DOHH2 (cell line): ENCODE measurements at regions not wholly inside any gene's neighbourhood (a gene's known extent, or its start where the extent isn't known, plus 50 kb on each side); places are given as distances from the start of the nearest gene placed in this dataset.

Source experiments
- H3F3A ChIP-seq: fragments of 200-600 bp; sonication (generic), shearing (Covaris generic); 2 replicates; pipeline ENCODE4 v1.6.0; 2016; ENCODE audit warnings: antibody characterized with exemption, mild to moderate bottlenecking; ENCODE audit not compliant: control insufficient read depth, insufficient read depth
- H3K27ac ChIP-seq: fragments of 200-600 bp; sonication (generic); 2 replicates; pipeline ENCODE4 v1.5.1; 2014; ENCODE audit warnings: low read depth, mild to moderate bottlenecking, low read length, moderate library complexity
- H3K27me3 ChIP-seq: fragments of 200-600 bp; sonication (generic); 2 replicates; pipeline ENCODE4 v1.6.1; 2014; ENCODE audit warnings: mild to moderate bottlenecking, low read length, mixed read lengths; ENCODE audit not compliant: control insufficient read depth
- H3K36me3 ChIP-seq: fragments of 200-600 bp; sonication (generic); 2 replicates; pipeline ENCODE4 v1.6.1; 2014; ENCODE audit warnings: mild to moderate bottlenecking, low read length, moderate library complexity, mixed read lengths; ENCODE audit not compliant: control insufficient read depth
- H3K4me1 ChIP-seq: fragments of 200-600 bp; sonication (generic); 2 replicates; pipeline ENCODE4 v1.6.1; 2014; ENCODE audit warnings: mild to moderate bottlenecking, low read length, mixed read lengths; ENCODE audit not compliant: control insufficient read depth
- H3K4me2 ChIP-seq: fragments of 200-600 bp; sonication (generic); 2 replicates; pipeline ENCODE4 v1.6.0; 2014; ENCODE audit warnings: mild to moderate bottlenecking, low read length, moderate library complexity
- H3K4me3 ChIP-seq: fragments of 200-600 bp; sonication (generic); 2 replicates; pipeline ENCODE4 v1.5.1; 2014; ENCODE audit warnings: mild to moderate bottlenecking, low read length, mixed read lengths
- H3K79me2 ChIP-seq: fragments of 200-600 bp; sonication (generic); 2 replicates; pipeline ENCODE4 v1.6.1; 2014; ENCODE audit warnings: mild to moderate bottlenecking, low read length, mixed read lengths; ENCODE audit not compliant: control insufficient read depth
- H3K9me2 ChIP-seq: fragments of 200-600 bp; sonication (generic); replicated peaks from 2 replicates; pipeline ENCODE4 v1.6.1; 2014; ENCODE audit warnings: mild to moderate bottlenecking, low read length, mixed read lengths; ENCODE audit not compliant: control insufficient read depth
- H3K9me3 ChIP-seq: fragments of 200-600 bp; sonication (generic); 2 replicates; pipeline ENCODE4 v1.6.1; 2014; ENCODE audit warnings: antibody characterized with exemption, low read length, mixed read lengths; ENCODE audit not compliant: control insufficient read depth, insufficient read depth
- H4K20me1 ChIP-seq: fragments of 200-600 bp; sonication (generic); 2 replicates; pipeline ENCODE4 v1.6.0; 2014; ENCODE audit warnings: low read depth, mild to moderate bottlenecking, antibody characterized with exemption, low read length, moderate library complexity; ENCODE audit not compliant: control insufficient read depth, insufficient read depth
- CTCF ChIP-seq: fragments of 200-600 bp; sonication (generic); IDR thresholded peaks from one replicate; pipeline ENCODE4 v1.5.1; 2014; ENCODE audit warnings: antibody characterized with exemption, mild to moderate bottlenecking, low read depth, low read length; ENCODE audit not compliant: poor library complexity, severe bottlenecking
- EZH2phosphoT487 ChIP-seq: fragments of 200-600 bp; sonication (generic); IDR thresholded peaks from 2 replicates; pipeline ENCODE4 v1.6.1; 2017; ENCODE audit warnings: borderline replicate concordance, mild to moderate bottlenecking, antibody characterized with exemption, low read length, moderate library complexity, mixed read lengths

- no peaks in the 10 kb centered on the region for H3K4me1 ChIP-seq
- TF ChIP-seq CTCF, result no peak
- no peak for TF ChIP-seq EZH2phosphoT487
- H4K20me1 ChIP-seq, result no peaks in the 10 kb centered on the region
- H3F3A ChIP-seq, result no peaks in the 10 kb centered on the region
- H3K9me2 ChIP-seq, result no peaks in the 10 kb centered on the region
- H3K27ac ChIP-seq, result no peak overlapping the region
- H3K9me3 ChIP-seq, result no peaks in the 10 kb centered on the region
- H3K79me2 ChIP-seq, result no peaks in the 10 kb centered on the region
- H3K36me3 ChIP-seq, result no peaks in the 10 kb centered on the region
- no peaks in the 10 kb centered on the region for H3K27me3 ChIP-seq
- no peak overlapping the region for H3K4me2 ChIP-seq
- H3K4me3 ChIP-seq, result no peak overlapping the region
Measured at GRCh38 chr6:93787841-93788240, 368.5 kb upstream of the EPHA7 start.

GRCh38 chr6:93786474-93787330 is 367.3 kb upstream of the EPHA7 start:
- no peaks in the 10 kb centered on the region for H4K20me1 ChIP-seq
- H3K27ac ChIP-seq, result no peak overlapping the region
- H3K9me2 ChIP-seq, result no peaks in the 10 kb centered on the region
- no peak overlapping the region for H3K4me2 ChIP-seq
- no peaks in the 10 kb centered on the region for H3K9me3 ChIP-seq
- no peaks in the 10 kb centered on the region for H3K79me2 ChIP-seq
- H3K27me3 ChIP-seq, result no peaks in the 10 kb centered on the region
- no peaks in the 10 kb centered on the region for H3K4me1 ChIP-seq
- no peaks in the 10 kb centered on the region for H3K36me3 ChIP-seq
- no peak for TF ChIP-seq CTCF
- H3F3A ChIP-seq, result no peaks in the 10 kb centered on the region
- H3K4me3 ChIP-seq, result no peak overlapping the region

- no peaks in the 10 kb centered on the region for H3K9me3 ChIP-seq
- H3K4me2 ChIP-seq, result no peak overlapping the region
- no peak overlapping the region for H3K4me3 ChIP-seq
- TF ChIP-seq EZH2phosphoT487 (no peak), CTCF (no peak)
- H3K27ac ChIP-seq, result no peak overlapping the region
- no peaks in the 10 kb centered on the region for H3K27me3 ChIP-seq
- H4K20me1 ChIP-seq, result no peaks in the 10 kb centered on the region
- no peaks in the 10 kb centered on the region for H3F3A ChIP-seq
- H3K4me1 ChIP-seq, result no peaks in the 10 kb centered on the region
- H3K9me2 ChIP-seq, result no peaks in the 10 kb centered on the region
- H3K36me3 ChIP-seq, result no peaks in the 10 kb centered on the region
- H3K79me2 ChIP-seq, result no peaks in the 10 kb centered on the region
Measured at GRCh38 chr6:93785694-93786030, 366.3 kb upstream of the EPHA7 start.
